A549 (cell line): ENCODE measurements at regions not wholly inside any gene's neighbourhood (a gene's known extent, or its start where the extent isn't known, plus 50 kb on each side); places are given as distances from the start of the nearest gene placed in this dataset.
"Not testable (repeated sequence)": the region's sequence is repeated elsewhere in the genome, so short reads cannot be mapped to it uniquely, and the experiment has no call there.

ENCODE experiments used
- ATAC-seq, 2 experiments: fragments of 200-7000 bp in 1 of 2; fragments of >200 bp in 1 of 2; cut with Nextera tagmentation in 1 of 2; cut with Tn5 transposase in 1 of 2; 3 replicates each; pipeline versions ENCODE4 v1.8.0 to v1.9.1; 2018 to 2020; ENCODE audit warnings: mild to moderate bottlenecking in 1 of 2, moderate library complexity in 1 of 2
- CTCF ChIA-PET: fragments of 300-600 bp; sonication (Branson Sonifier 250); formaldehyde crosslinking; extraction: SDS; loops from one replicate; lab custom pipeline; 2021; ENCODE audit warnings: antibody characterized with exemption, inconsistent platforms; lab: Yijun Ruan, JAX
- POLR2A ChIA-PET: fragments of 350-600 bp; formaldehyde crosslinking; extraction: SDS; loops from one replicate; lab custom pipeline; 2021; ENCODE audit warnings: antibody characterized with exemption, inconsistent platforms; lab: Yijun Ruan, JAX
- DNase-seq, 2 experiments: peaks; one replicate each; pipeline versions ENCODE4 v3.0.0 to v3.0.0-alpha.2; 2011 to 2016; ENCODE audit warnings: low read depth in 1 of 2, low spot score in 1 of 2
- FAIRE-seq: peaks from 2 replicates; lab custom pipeline; 2011; peaks lifted over from hg19 to GRCh38; lab: Jason Lieb, UNC
- H3K27ac ChIP-seq, 2 experiments: fragments of >200 bp; sonication (Bioruptor Twin); formaldehyde crosslinking; 3 replicates each; pipeline ENCODE4 v1.5.1; 2016 to 2017
- H3K4me1 ChIP-seq: fragments of >200 bp; sonication (Bioruptor Twin); formaldehyde crosslinking; 3 replicates; pipeline ENCODE4 v1.6.1; 2016
- H3K4me2 ChIP-seq: fragments of >200 bp; sonication (Bioruptor Twin); formaldehyde crosslinking; 3 replicates; pipeline ENCODE4 v1.6.1; 2016
- H3K4me3 ChIP-seq: fragments of >200 bp; sonication (Bioruptor Twin); formaldehyde crosslinking; 3 replicates; pipeline ENCODE4 v1.5.1; 2016
- H3K9me3 ChIP-seq: fragments of >200 bp; sonication (Bioruptor Twin); formaldehyde crosslinking; 3 replicates; pipeline ENCODE4 v1.6.1; 2016
- BCL3 ChIP-seq: fragments of >200 bp; sonication (Bioruptor Twin); formaldehyde crosslinking; IDR thresholded peaks from 3 replicates; pipeline ENCODE4 v1.6.1; 2016
- BHLHE40 ChIP-seq: IDR thresholded peaks from 2 replicates; pipeline ENCODE4 v1.6.1; 2012; ENCODE audit warnings: low read depth, low read length, inconsistent platforms
- CBX2 ChIP-seq: fragments of 200-600 bp; sonication (generic); IDR thresholded peaks from 2 replicates; pipeline ENCODE4 v1.6.1; 2016; ENCODE audit warnings: low read depth, mild to moderate bottlenecking, borderline replicate concordance
- CBX8 ChIP-seq: fragments of 200-600 bp; sonication (generic); IDR thresholded peaks from 2 replicates; pipeline ENCODE4 v1.6.1; 2016
- CHD2 ChIP-seq: fragments of 150-350 bp; IDR thresholded peaks from 2 replicates; pipeline ENCODE4 v1.6.1; 2014; ENCODE audit warnings: low read length; ENCODE audit not compliant: partially characterized antibody
- CTCF ChIP-seq: fragments of >200 bp; sonication (Bioruptor Twin); formaldehyde crosslinking; IDR thresholded peaks from 3 replicates; pipeline ENCODE4 v1.5.1; 2016
- EHF ChIP-seq: fragments of 250-450 bp; sonication (Bioruptor Pico); IDR thresholded peaks from 2 replicates; pipeline ENCODE4 v1.5.0; 2020; ENCODE audit warnings: mild to moderate bottlenecking
- FOSL2 ChIP-seq, 2 experiments: fragments of 450-650 bp in 1 of 2; fragments of >200 bp in 1 of 2; sonication (Bioruptor Twin) in 1 of 2; formaldehyde crosslinking; IDR thresholded peaks; 2 replicates each; pipeline versions ENCODE4 v1.5.0 to v1.6.1; 2016 to 2020; ENCODE audit warnings: mild to moderate bottlenecking in 1 of 2, moderate library complexity in 1 of 2
- FOXS1 ChIP-seq: fragments of 250-450 bp; sonication (Bioruptor Pico); IDR thresholded peaks from 2 replicates; pipeline ENCODE4 v1.5.0; 2020; ENCODE audit warnings: mild to moderate bottlenecking, moderate library complexity
- HDAC2 ChIP-seq: fragments of 200-600 bp; sonication (generic); IDR thresholded peaks from 2 replicates; pipeline ENCODE4 v1.6.1; 2016
- HOXA7 ChIP-seq: fragments of 250-450 bp; sonication (Bioruptor Pico); IDR thresholded peaks from 2 replicates; pipeline ENCODE4 v1.5.0; 2020; ENCODE audit warnings: mild to moderate bottlenecking, moderate library complexity
- MAFK ChIP-seq: fragments of 450-650 bp; IDR thresholded peaks from 2 replicates; pipeline ENCODE4 v1.6.1; 2014; ENCODE audit not compliant: partially characterized antibody
- NFE2L2 ChIP-seq: fragments of 150-350 bp; conservative IDR thresholded peaks from 2 replicates; pipeline ENCODE4 v1.6.1; 2014; ENCODE audit warnings: low read length
- RAD21 ChIP-seq, 2 experiments: fragments of >200 bp in 1 of 2; sonication (Bioruptor Twin) in 1 of 2; formaldehyde crosslinking in 1 of 2; IDR thresholded peaks in 1 of 2; conservative IDR thresholded peaks in 1 of 2; 2 replicates in 1 of 2; 3 replicates in 1 of 2; pipeline ENCODE4 v1.6.1; 2012 to 2018; ENCODE audit warnings: inconsistent platforms in 1 of 2
- RCOR1 ChIP-seq: fragments of 150-350 bp; IDR thresholded peaks from 2 replicates; pipeline ENCODE4 v1.6.1; 2014; ENCODE audit warnings: antibody characterized with exemption, low read length, low read depth
- TFCP2L1 ChIP-seq: fragments of 250-450 bp; sonication (Bioruptor Pico); IDR thresholded peaks from 2 replicates; pipeline ENCODE4 v1.5.0; 2021; ENCODE audit warnings: mild to moderate bottlenecking
- TP53 ChIP-seq: fragments of 250-450 bp; sonication (Bioruptor Pico); IDR thresholded peaks from 2 replicates; pipeline ENCODE4 v1.5.0; 2021; ENCODE audit warnings: mild to moderate bottlenecking, moderate library complexity
- ZNF302 ChIP-seq: fragments of 250-450 bp; sonication (Bioruptor Pico); IDR thresholded peaks from 2 replicates; pipeline ENCODE4 v1.9.0; 2021; ENCODE audit warnings: inconsistent platforms, mild to moderate bottlenecking, moderate library complexity
- WGBS: methylation state at CpG from one replicate; pipeline ENCODE4 v1.1.6; 2017; ENCODE audit errors: missing lambda C conversion rate; 5-methylcytosine and 5-hydroxymethylcytosine counted together
- TF ChIP-seq, protein P1 (sequence below): fragments of >200 bp; sonication (Bioruptor Twin); formaldehyde crosslinking; IDR thresholded peaks from 2 replicates; pipeline ENCODE4 v1.6.1; 2016
- TF ChIP-seq, protein P2 (sequence below): IDR thresholded peaks from 2 replicates; pipeline ENCODE4 v1.6.1; 2012

DNA sequence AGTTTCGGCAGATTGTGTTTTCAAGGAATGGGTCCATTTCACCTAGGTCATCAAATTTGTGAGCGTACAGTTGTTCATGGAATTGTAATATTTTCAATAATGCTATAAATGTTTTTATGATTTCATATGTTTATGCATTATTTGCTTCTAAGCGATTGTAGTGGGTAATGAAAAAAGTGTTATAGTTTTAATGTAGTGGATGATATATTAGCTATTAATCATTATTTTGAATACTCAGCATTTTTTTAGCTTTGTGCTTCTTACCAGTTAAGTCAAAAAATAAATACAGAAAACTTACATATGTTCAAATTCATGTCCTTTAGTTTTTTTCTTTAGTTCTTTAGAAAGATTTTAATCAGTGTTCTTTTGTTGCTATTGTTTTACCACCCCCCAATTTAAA lies 677.0 kb downstream of the STK39 start:
- H3K9me3 ChIP-seq, result no peaks in the 10 kb centered on the region
- TF ChIP-seq ZNF302 (CRISPR knock-in tag), result no peak
- no peak for TF ChIP-seq TP53 (CRISPR knock-in tag)
- TF ChIP-seq MAFK, result peak; percentile 84
- no peak for TF ChIP-seq NFE2L2
- no peak overlapping the region for H3K4me3 ChIP-seq
- 57% methylated on average over 3 of the region's 3 CpGs for WGBS
- POLR2A ChIA-PET, result no interaction called here
- no peak for DNase-seq
- no peak for ATAC-seq
- no peaks in the 10 kb centered on the region for H3K4me1 ChIP-seq
- no peak overlapping the region for H3K4me2 ChIP-seq
- H3K27ac ChIP-seq, result no peak overlapping the region
- CTCF ChIA-PET, result no interaction called here
- no peak for FAIRE-seq

GRCh38 chr2:167563885-167564619 lies 675.8 kb downstream of the XIRP2 start:
- H3K4me3 ChIP-seq, FAIRE-seq, CTCF ChIA-PET, POLR2A ChIA-PET, DNase-seq, H3K9me3 ChIP-seq, H3K4me2 ChIP-seq, H3K4me1 ChIP-seq, ATAC-seq, H3K27ac ChIP-seq: not testable (repeated sequence)
- WGBS, result 93% methylated on average over 11 of the region's 66 CpGs

DNA sequence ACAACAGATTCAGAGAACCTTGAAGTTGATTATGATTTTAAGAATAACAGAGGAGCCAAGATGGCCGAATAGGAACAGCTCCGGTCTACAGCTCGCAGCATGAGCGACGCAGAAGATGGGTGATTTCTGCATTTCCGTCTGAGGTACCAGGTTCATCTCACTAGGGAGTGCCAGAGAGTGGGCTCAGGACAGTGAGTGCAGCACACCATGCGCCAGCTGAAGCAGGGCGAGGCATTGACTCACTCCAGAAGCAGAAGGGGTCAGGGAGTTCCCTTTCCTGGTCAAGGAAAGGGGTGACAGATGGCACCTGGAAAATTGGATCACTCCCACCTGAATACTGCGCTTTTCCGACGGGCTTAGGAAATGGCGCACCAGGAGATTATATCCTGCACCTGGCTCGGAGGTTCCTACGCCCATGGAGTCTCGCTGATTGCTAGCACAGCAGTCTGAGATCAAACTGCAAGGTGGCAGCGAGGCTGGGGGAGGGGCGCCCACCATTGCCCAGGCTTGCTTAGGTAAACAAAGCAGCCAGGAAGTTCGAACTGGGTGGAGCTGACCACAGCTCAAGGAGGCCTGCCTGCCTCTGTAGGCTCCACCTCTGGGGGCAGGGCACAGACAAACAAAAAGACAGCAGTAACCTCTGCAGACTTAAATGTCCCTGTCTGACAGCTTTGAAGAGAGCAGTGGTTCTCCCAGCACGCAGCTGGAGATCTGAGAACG lies 670.2 kb downstream of the XIRP2 start:
- FAIRE-seq, H3K4me3 ChIP-seq, POLR2A ChIA-PET, H3K4me1 ChIP-seq, H3K4me2 ChIP-seq, ATAC-seq, H3K9me3 ChIP-seq, H3K27ac ChIP-seq, CTCF ChIA-PET: not testable (repeated sequence)
- DNase-seq, result peak in 1 of 2 experiments; percentile 7
- 28% methylated on average over 15 of the region's 20 CpGs for WGBS

- WGBS, result 24% methylated on average over 2 of the region's 2 CpGs
- no peak for FAIRE-seq
- ATAC-seq, result no peak
- DNase-seq, result no peak
- TF ChIP-seq CTCF (no peak), FOXS1 (CRISPR knock-in tag) (no peak), CHD2 (no peak), CBX2 (no peak)
- TF ChIP-seq, protein P1, sequence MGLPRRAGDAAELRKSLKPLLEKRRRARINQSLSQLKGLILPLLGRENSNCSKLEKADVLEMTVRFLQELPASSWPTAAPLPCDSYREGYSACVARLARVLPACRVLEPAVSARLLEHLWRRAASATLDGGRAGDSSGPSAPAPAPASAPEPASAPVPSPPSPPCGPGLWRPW, result no peak
- no peaks in the 10 kb centered on the region for H3K4me1 ChIP-seq
- H3K9me3 ChIP-seq, result no peaks in the 10 kb centered on the region
- ChIA-PET POLR2A (no interaction called here), CTCF (interaction anchor here (1.3 kb wide), 1 partner anchor 11 kb away, joined by 3 read pairs; no protein-coding TSS in a partner anchor)
- H3K27ac ChIP-seq, result no peak overlapping the region
- no peak overlapping the region for H3K4me2 ChIP-seq
- no peak overlapping the region for H3K4me3 ChIP-seq
These were observed 666.9 kb downstream of the XIRP2 start for GRCh38 chr2:167555098-167555720.

GRCh38 chr2:167553635-167554034 lies 665.4 kb downstream of the XIRP2 start:
- no peak overlapping the region for H3K4me3 ChIP-seq
- WGBS, result 40% methylated on average over 2 of the region's 2 CpGs
- no peak for DNase-seq
- no peaks in the 10 kb centered on the region for H3K9me3 ChIP-seq
- ATAC-seq, result no peak
- POLR2A ChIA-PET, result no interaction called here
- H3K4me1 ChIP-seq, result no peaks in the 10 kb centered on the region
- H3K4me2 ChIP-seq, result no peak overlapping the region
- CTCF ChIA-PET, result interaction anchor here (0.6 to 0.9 kb wide), 2 partner anchors 19 to 784 kb away, joined by 3 read pairs; no protein-coding TSS in a partner anchor
- no peak overlapping the region for H3K27ac ChIP-seq
- no peak for FAIRE-seq
- no peak for TF ChIP-seq BHLHE40
- no peak for TF ChIP-seq HDAC2
- TF ChIP-seq BCL3, result no peak
- TF ChIP-seq TFCP2L1 (CRISPR knock-in tag), result no peak
- no peak for TF ChIP-seq FOSL2 (IDR thresholded peaks at IDR 0.05)
- no peak for TF ChIP-seq FOSL2 (CRISPR knock-in tag; IDR thresholded peaks at IDR 0.05)
- no peak for TF ChIP-seq CBX8
- no peak for TF ChIP-seq ZNF302 (CRISPR knock-in tag)
- no peak for TF ChIP-seq RCOR1
- TF ChIP-seq, protein P2, sequence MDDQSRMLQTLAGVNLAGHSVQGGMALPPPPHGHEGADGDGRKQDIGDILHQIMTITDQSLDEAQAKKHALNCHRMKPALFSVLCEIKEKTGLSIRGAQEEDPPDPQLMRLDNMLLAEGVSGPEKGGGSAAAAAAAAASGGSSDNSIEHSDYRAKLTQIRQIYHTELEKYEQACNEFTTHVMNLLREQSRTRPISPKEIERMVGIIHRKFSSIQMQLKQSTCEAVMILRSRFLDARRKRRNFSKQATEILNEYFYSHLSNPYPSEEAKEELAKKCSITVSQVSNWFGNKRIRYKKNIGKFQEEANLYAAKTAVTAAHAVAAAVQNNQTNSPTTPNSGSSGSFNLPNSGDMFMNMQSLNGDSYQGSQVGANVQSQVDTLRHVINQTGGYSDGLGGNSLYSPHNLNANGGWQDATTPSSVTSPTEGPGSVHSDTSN, result no peak
- TF ChIP-seq RAD21 (conservative IDR thresholded peaks at IDR 0.05 in 1 of 2, IDR thresholded peaks at IDR 0.05 in 1 of 2), result no peak
- TF ChIP-seq HOXA7, result no peak
- TF ChIP-seq TP53 (CRISPR knock-in tag), result no peak
- no peak for TF ChIP-seq EHF (CRISPR knock-in tag)
